ENCODE measurements at regions not wholly inside any gene's neighbourhood (a gene's known extent, or its start where the extent isn't known, plus 50 kb on each side); places are given as distances from the start of the nearest gene placed in this dataset.

DNA sequence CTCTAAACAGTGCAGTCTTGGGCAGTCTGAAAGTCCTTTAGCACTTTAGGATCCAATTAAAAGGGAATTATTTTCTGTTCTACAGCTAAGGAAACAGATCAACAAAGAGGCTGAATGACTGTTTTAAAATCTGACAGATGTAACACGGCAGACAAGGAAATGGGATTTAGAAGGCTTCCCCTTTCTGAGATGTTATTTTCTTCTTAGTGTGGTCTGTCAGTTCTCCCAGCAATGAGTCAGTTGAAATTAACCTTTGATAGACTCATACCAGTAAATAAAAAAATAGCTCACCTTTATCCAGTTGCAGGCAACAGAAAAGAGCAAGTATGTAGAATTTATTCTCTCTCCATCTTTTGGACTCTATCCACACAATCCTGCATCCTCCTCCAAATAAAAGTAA, 98.1 kb downstream of the NEDD1 start:
- Histone ChIP-seq H3K36me3 (ENCODE audit: insufficient read depth) (no peaks in the 10 kb centered on the region), H3K4me3 (ENCODE audit: low read depth, low read length) (no peak overlapping the region), H3K27ac (ENCODE audit: low read depth) (no peak overlapping the region), H3K4me1 (ENCODE audit: insufficient read depth) (no peaks in the 10 kb centered on the region)
- no peak for DNase-seq (ENCODE audit: extremely low spot score)
- 11% methylated on average over 1 of the region's 1 CpG for WGBS

DNA sequence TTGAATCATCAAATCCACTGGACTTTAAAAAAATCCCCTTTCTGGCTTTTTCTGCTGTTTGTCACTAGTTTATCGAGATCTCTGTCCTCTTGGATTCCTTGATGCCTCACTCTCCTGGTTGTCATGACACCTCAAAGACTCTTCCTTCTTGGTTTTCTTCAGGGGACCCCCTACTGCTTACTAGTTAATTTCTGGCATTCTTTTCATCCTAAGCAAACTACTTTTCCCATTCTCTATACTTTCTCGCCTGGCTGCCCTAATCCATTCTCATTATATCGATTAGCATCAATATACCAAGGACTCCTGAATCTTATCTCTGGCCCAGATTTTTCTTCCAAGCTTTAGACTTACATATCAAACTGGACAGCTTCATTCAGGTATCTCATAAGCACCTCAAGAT, 98.6 kb downstream of the NEDD1 start:
- H3K4me1 ChIP-seq (ENCODE audit: insufficient read depth) = no peaks in the 10 kb centered on the region
- H3K4me3 ChIP-seq (ENCODE audit: low read depth, low read length) = no peak overlapping the region
- no peak for DNase-seq (ENCODE audit: extremely low spot score)
- H3K27ac ChIP-seq (ENCODE audit: low read depth) = no peak overlapping the region
- no peaks in the 10 kb centered on the region for H3K36me3 ChIP-seq (ENCODE audit: insufficient read depth)
- WGBS = 86% methylated on average over 3 of the region's 3 CpGs

DNA sequence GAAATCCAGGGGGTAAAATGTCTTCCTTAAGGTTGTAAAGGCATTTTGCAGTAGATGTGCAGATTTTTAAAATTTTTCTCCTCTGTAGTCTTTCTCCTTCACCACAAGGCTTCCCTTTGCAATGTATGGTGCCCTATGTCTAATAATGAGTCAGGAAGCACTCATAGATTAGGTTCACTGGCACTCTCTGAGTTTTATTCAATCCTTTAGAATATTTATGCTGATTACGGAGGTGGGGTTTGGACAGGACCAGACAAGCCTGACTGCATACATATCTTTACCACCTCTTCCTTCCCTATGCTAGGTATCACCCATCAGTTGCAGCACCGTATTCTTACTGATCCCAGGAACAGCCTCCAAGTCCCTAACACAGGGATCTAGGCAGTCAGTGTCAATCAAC, 99.5 kb downstream of the NEDD1 start:
- DNase-seq (ENCODE audit: extremely low spot score) = no peak
- Histone ChIP-seq H3K27ac (ENCODE audit: low read depth) (no peak overlapping the region), H3K4me1 (ENCODE audit: insufficient read depth) (no peaks in the 10 kb centered on the region), H3K36me3 (ENCODE audit: insufficient read depth) (no peaks in the 10 kb centered on the region), H3K4me3 (ENCODE audit: low read depth, low read length) (no peak overlapping the region)
- 88% methylated on average over 2 of the region's 2 CpGs for WGBS

DNA sequence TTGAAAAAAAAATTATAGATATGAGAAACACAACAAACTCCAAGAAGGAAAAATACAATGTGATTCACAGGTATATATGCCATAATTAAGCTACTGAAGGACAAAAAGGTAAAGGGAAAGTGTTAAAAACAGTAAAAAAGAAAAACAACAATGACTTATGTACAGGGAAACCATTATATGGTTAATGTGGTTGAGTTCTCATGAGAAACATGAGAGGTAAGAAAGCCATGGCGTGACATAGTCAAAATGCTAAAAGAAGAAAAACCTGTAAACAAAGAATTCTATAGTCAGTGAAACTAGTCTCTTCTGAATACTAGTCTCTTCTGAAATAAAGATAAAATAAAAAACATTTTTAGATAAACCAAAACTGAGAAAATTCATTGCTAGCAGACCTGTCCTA, 109.1 kb downstream of the NEDD1 start:
- 86% methylated on average over 1 of the region's 1 CpG for WGBS
- no peak for DNase-seq (ENCODE audit: extremely low spot score)
- H3K36me3 ChIP-seq (ENCODE audit: insufficient read depth) = no peaks in the 10 kb centered on the region
- H3K4me1 ChIP-seq (ENCODE audit: insufficient read depth) = no peaks in the 10 kb centered on the region
- H3K27ac ChIP-seq (ENCODE audit: low read depth) = no peak overlapping the region
- no peak overlapping the region for H3K4me3 ChIP-seq (ENCODE audit: low read depth, low read length)

DNA sequence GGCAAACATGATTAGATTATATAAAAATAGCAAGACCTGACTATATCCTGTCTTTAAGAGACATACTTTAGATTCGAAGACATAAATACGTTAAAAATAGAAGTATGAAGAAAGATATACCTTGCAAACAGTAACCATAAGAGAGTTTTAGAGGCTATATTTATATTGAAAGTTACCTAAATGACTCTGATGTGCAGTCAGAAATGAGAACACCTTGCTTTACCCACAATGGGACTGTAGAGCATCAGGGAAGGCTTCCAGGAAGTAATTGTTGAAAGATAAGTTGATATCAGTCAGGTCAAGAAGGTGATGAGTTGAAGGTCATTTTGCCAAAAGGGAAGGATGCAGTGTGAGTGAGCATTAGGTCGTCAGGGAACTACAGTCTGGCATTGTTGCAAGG, 110.2 kb downstream of the NEDD1 start:
- Histone ChIP-seq H3K4me1 (ENCODE audit: insufficient read depth) (no peaks in the 10 kb centered on the region), H3K4me3 (ENCODE audit: low read depth, low read length) (no peak overlapping the region), H3K27ac (ENCODE audit: low read depth) (no peak overlapping the region), H3K36me3 (ENCODE audit: insufficient read depth) (no peaks in the 10 kb centered on the region)
- DNase-seq (ENCODE audit: extremely low spot score) = no peak
- 73% methylated on average over 3 of the region's 3 CpGs for WGBS

DNA sequence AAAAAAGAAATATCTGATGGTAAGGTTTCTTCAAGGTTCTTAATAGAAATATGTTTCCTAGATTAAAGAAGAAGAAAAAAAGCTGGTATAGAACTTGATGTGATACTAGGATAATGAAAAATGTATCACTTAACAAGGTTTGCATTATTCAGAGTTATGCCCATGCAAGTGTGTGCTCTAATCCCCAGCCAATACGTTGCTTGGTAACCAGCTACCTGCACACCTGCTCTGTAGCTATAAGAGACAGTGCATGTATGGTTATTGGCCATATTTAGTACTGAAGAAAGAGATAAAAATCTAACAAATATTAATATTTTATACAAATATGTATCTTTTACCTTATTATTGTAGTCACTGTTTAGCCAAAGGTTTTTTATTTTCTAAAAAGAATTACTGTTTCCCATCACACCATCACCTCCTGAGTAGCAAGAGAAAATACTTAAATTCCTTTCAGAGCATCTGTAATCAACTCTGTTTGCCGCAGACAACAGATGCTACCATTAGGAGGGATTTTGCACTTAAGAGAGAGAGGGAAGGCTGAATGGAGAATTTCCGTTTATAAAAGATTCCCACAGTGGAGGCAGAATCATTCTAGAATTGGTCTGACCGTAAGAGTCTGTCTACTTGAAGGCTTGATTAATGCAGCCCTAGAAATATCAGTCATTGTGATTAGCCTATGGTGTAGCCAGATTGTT, 115.6 kb downstream of the NEDD1 start:
- 83% methylated on average over 4 of the region's 4 CpGs for WGBS
- H3K4me3 ChIP-seq (ENCODE audit: low read depth, low read length) = no peak overlapping the region
- H3K36me3 ChIP-seq (ENCODE audit: insufficient read depth) = no peaks in the 10 kb centered on the region
- no peak overlapping the region for H3K27ac ChIP-seq (ENCODE audit: low read depth)
- H3K4me1 ChIP-seq (ENCODE audit: insufficient read depth) = no peaks in the 10 kb centered on the region
- DNase-seq (ENCODE audit: extremely low spot score) = no peak

DNA sequence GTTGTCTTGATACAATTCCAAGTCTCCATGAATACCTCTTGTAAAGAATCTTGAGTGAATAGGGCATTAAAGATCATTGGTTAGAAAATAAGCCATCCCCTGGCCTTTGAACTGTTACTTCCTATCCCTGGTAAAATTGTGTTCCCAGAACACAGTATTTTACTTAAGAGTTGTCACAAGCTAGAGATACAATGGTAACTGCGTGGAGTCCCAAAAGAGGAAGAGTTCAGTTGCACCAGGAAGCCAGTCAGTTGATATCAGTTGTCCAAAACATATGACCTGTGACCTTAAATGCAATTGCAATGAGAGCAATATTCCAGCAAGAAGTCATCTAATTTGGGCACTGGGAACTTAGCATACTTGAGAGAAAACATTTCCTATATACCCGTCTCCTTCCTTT, 117.3 kb downstream of the NEDD1 start:
- no peaks in the 10 kb centered on the region for H3K4me1 ChIP-seq (ENCODE audit: insufficient read depth)
- H3K36me3 ChIP-seq (ENCODE audit: insufficient read depth) = no peaks in the 10 kb centered on the region
- no peak overlapping the region for H3K4me3 ChIP-seq (ENCODE audit: low read depth, low read length)
- no peak for DNase-seq (ENCODE audit: extremely low spot score)
- 64% methylated on average over 2 of the region's 2 CpGs for WGBS
- H3K27ac ChIP-seq (ENCODE audit: low read depth) = no peak overlapping the region

DNA sequence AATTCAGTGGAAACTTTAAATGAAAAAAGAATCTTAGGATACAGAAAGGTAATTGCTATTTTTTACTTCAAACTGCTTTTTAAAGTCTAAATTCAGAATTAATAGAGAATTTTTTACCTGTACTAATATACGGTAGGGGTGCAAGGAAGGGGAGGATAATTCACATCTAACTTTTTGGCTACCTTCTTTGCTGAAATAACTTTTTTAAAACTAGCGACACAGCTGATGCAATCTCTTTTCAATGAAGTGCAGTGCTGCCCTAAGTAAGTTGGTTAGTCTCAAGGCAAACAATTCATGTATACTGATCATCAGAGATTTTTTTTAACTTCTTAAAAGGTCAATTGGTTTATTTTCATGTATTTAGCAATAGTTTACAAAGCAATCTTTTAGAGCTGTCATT, 119.8 kb downstream of the NEDD1 start:
- Histone ChIP-seq H3K4me1 (ENCODE audit: insufficient read depth) (no peaks in the 10 kb centered on the region), H3K36me3 (ENCODE audit: insufficient read depth) (no peaks in the 10 kb centered on the region), H3K4me3 (ENCODE audit: low read depth, low read length) (no peak overlapping the region), H3K27ac (ENCODE audit: low read depth) (no peak overlapping the region)
- no peak for DNase-seq (ENCODE audit: extremely low spot score)
- 89% methylated on average over 2 of the region's 2 CpGs for WGBS

DNA sequence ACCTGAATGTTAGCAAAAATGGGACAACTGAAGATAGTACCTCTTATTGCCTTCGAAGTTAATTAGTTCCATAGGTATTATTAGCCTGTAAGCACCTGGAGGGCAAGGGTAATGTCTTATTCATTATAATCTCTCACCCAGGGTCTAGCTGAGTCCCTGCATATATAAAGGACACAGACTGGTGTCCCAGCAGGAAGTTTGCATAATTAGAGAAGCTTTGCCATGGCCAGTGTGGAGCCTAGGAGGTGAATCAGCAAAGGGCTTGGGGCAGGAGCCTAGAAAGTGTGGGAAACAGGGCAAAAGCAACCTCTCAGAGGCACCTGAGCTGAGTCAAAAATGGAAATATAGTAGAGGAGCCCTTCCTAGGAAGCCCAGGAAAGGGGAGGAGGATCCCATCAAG, 120.4 kb downstream of the NEDD1 start:
- DNase-seq (ENCODE audit: extremely low spot score) = no peak
- Histone ChIP-seq H3K4me3 (ENCODE audit: low read depth, low read length) (no peak overlapping the region), H3K27ac (ENCODE audit: low read depth) (no peak overlapping the region), H3K4me1 (ENCODE audit: insufficient read depth) (no peaks in the 10 kb centered on the region), H3K36me3 (ENCODE audit: insufficient read depth) (no peaks in the 10 kb centered on the region)
- 74% methylated on average over 1 of the region's 1 CpG for WGBS

DNA sequence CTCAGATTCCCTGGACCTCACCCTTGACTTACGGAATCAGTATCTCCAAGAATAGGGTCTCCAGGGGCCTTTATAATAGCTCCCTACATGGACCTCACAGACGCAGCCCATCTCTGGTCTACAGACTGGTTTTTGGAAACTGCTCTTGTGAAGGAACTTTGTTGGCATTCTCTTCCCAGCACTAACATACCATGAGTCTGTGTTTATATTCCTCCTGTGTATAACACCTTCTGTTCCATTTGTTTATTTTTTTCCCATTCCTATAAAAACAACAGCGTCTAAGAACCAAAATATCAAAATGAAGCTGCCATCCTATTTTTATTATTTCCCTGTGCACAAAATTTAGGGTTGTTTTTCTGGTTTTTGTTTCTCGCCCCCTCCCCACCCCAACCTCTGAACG, 131.1 kb downstream of the NEDD1 start:
- H3K36me3 ChIP-seq (ENCODE audit: insufficient read depth) = no peaks in the 10 kb centered on the region
- no peak overlapping the region for H3K27ac ChIP-seq (ENCODE audit: low read depth)
- DNase-seq (ENCODE audit: extremely low spot score) = no peak
- H3K4me1 ChIP-seq (ENCODE audit: insufficient read depth) = no peaks in the 10 kb centered on the region
- H3K4me3 ChIP-seq (ENCODE audit: low read depth, low read length) = no peak overlapping the region
- 63% methylated on average over 5 of the region's 5 CpGs for WGBS

DNA sequence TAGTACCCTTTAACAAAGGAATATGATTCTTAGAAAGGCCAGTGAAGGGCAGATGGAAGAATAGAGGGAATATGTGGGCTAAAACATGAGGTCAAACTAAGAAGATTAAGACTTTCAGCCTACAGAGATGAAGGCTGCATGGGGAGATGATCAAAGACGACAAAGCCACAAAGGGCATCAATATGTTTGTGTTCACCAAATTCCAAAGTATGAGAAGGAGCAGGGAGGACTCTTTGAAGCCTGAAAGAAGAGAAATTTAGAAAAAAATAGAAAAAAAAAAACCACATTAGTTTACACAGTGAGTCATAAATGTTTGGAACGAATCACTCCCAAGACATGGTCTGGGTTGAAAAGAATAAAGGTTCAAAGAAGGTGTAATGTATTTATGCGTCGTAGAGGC, 131.8 kb downstream of the NEDD1 start:
- Histone ChIP-seq H3K36me3 (ENCODE audit: insufficient read depth) (no peaks in the 10 kb centered on the region), H3K27ac (ENCODE audit: low read depth) (no peak overlapping the region), H3K4me3 (ENCODE audit: low read depth, low read length) (no peak overlapping the region), H3K4me1 (ENCODE audit: insufficient read depth) (no peaks in the 10 kb centered on the region)
- WGBS = 77% methylated on average over 4 of the region's 4 CpGs
- no peak for DNase-seq (ENCODE audit: extremely low spot score)

DNA sequence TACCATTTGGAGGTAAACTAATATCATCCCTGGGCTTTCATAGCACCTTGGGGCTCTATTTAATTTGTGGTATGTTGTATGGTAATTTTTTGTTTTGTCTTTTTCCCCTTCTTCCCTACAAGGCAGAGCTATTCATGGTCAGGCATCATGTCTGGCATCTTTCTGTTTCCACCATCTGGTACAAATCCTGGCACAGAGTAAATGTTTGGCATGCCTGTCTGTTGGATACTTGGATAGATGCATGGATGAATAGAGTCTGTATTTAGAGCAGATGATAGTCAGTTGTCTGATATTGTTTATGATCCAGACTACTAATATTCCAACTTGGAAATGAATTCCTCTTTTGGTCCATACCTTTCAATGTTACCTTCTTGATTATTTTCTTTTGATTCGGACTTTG, 139.8 kb downstream of the NEDD1 start:
- H3K4me3 ChIP-seq (ENCODE audit: low read depth, low read length) = no peak overlapping the region
- WGBS = 99% methylated on average over 1 of the region's 1 CpG
- H3K27ac ChIP-seq (ENCODE audit: low read depth) = no peak overlapping the region
- no peaks in the 10 kb centered on the region for H3K4me1 ChIP-seq (ENCODE audit: insufficient read depth)
- no peak for DNase-seq (ENCODE audit: extremely low spot score)
- H3K36me3 ChIP-seq (ENCODE audit: insufficient read depth) = no peaks in the 10 kb centered on the region

DNA sequence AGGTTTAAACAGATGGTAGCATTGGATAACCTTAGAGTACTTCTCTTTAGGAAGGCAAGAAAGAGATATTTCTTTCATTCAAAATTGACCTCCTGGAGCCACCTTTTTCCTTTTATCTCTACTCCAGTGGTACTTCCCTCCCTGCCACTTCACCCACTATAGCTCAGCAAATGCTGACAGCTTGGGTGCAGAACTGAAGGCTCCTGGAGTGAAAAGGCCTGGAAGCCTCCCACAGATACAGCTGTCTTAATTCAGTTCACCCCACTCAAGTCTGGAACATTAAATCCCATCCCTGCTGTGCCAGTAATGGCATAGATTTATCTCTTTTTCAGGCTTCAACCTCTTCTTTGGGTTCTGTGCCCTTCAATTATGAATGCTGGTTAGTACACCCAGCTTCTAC, 140.3 kb downstream of the NEDD1 start:
- no peak overlapping the region for H3K4me3 ChIP-seq (ENCODE audit: low read depth, low read length)
- no peaks in the 10 kb centered on the region for H3K4me1 ChIP-seq (ENCODE audit: insufficient read depth)
- no peak for DNase-seq (ENCODE audit: extremely low spot score)
- no peak overlapping the region for H3K27ac ChIP-seq (ENCODE audit: low read depth)
- H3K36me3 ChIP-seq (ENCODE audit: insufficient read depth) = no peaks in the 10 kb centered on the region

DNA sequence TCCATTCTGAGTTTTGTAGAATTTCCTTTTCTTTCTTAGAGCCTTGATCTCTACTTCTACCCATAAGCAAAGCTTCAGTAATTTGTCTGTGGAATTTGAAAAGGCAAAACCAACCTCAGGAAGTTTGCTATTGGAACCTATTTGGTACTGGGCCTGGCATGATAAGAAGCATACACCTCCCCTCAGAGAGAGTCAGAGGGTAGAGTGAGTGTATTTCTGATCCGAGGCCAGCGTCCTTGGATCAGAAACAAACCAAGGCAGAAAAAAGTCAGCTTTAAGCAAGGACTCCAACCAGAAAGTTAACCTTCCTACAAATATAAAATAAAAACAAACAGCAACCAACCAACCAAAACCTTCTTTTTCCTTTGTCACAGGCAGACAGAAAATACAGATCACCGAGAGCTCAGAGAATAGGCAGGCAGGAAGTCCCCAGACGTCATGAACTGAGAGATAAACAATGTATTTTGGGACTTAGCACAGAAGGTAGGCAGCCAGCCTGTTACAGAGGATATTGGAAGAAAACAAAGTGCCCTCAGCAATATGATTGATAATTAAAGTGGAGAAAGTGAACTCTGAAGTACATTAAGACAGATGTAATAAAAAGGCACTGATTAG, 141.5 kb downstream of the NEDD1 start:
- H3K36me3 ChIP-seq (ENCODE audit: insufficient read depth) = no peaks in the 10 kb centered on the region
- WGBS = 28% methylated on average over 4 of the region's 4 CpGs
- no peak overlapping the region for H3K27ac ChIP-seq (ENCODE audit: low read depth)
- no peaks in the 10 kb centered on the region for H3K4me1 ChIP-seq (ENCODE audit: insufficient read depth)
- H3K4me3 ChIP-seq (ENCODE audit: low read depth, low read length) = no peak overlapping the region
- no peak for DNase-seq (ENCODE audit: extremely low spot score)

DNA sequence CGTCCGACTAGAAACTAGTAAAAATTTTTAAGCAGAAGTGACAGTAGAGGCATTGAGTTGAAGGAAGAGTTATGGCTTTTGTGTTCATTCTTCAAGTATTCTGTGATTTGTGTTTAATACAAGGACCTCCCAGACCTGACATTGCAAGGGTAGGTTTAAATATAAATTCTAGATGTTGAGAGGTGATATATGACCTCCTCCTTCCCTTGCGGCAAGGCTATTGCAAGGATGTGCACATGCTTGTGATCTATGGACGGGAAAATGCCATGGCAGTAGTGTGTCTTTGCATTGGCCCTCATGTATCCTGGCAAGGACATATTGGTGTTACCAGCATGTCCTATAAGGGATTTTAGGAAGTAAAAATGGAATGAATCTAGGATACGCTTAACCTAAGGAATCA, 143.5 kb downstream of the NEDD1 start:
- no peak for DNase-seq (ENCODE audit: extremely low spot score)
- no peaks in the 10 kb centered on the region for H3K4me1 ChIP-seq (ENCODE audit: insufficient read depth)
- H3K27ac ChIP-seq (ENCODE audit: low read depth) = no peak overlapping the region
- 66% methylated on average over 5 of the region's 5 CpGs for WGBS
- no peaks in the 10 kb centered on the region for H3K36me3 ChIP-seq (ENCODE audit: insufficient read depth)
- H3K4me3 ChIP-seq (ENCODE audit: low read depth, low read length) = no peak overlapping the region
